ENCODE measurements at regions not wholly inside any gene's neighbourhood (a gene's known extent, or its start where the extent isn't known, plus 50 kb on each side); places are given as distances from the start of the nearest gene placed in this dataset.
A peak's percentile ranks its signal among the peaks of the same experiment; 100 is the strongest.

DNA sequence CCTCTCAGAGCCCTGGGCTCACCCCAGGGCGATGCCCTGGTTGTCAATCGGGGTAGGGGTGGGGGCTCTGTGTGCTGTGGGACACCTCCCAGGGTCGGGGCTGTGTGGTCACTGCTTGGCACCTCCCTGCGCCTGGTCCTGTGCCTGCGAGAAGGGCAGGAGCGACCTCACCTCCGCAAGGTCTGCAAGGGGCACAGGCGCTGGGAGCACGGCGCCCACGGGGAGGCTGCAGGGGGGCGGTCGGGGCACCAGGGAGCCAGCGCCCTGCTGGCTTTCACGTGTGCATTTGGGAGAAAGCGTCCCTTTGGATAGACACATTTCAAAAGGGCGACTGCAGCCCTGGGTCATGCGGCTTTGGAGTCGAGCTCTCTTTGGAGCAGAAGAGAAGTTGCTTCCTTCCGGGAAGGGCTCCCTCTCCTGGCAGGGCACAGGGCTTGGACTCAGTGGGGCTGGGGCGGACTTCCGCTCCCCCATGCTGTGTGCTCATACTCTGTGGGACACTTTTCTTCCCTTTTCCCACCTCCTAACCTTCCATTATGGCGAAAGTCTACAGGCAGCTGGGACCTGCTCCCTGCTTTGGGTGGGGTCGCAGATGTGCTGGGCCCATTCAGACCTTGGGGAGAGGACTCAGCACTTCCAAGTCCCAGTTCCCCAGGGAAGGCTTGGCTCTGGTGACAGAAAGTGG lies 52.9 kb upstream of the SLC28A3 start:
- DNase-seq: no peak

GRCh38 chr9:84394036-84394435 lies 53.5 kb upstream of the SLC28A3 start:
- DNase-seq: no peak

- DNase-seq: peak; percentile 10
Measured at GRCh38 chr9:84397151-84397728, 56.7 kb upstream of the SLC28A3 start.

GRCh38 chr9:84397822-84398221 lies 57.3 kb upstream of the SLC28A3 start:
- DNase-seq: no peak

GRCh38 chr9:84402517-84402916 lies 62.0 kb upstream of the SLC28A3 start:
- no peak for DNase-seq

DNA sequence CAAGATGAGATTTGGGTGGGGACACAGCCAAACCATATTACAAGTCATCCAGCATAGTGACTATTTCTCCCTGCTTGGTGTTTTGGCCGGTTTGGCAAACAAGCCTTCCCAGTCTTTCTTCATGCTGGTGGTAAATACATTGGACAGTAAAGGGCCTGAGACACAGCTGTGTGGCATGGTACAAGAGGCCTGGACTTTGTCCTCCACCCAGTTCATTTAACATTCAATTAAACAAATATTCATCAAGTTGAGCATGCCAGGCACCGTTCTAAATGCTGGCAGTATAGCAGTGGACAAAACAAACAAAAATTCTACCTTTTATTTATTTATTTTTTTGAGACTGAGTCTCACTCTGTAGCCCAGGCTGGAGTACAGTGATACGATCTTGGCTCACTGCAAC lies 62.7 kb upstream of the SLC28A3 start:
- DNase-seq: no peak

GRCh38 chr9:84404095-84404686 lies 63.6 kb upstream of the SLC28A3 start:
- DNase-seq: no peak

GRCh38 chr9:84405667-84406066 lies 65.1 kb upstream of the SLC28A3 start:
- no peak for DNase-seq

GRCh38 chr9:84408416-84408815 lies 67.9 kb upstream of the SLC28A3 start:
- no peak for DNase-seq

- DNase-seq: no peak
Measured at GRCh38 chr9:84411683-84412267, 71.2 kb upstream of the SLC28A3 start.

GRCh38 chr9:84412654-84413053 lies 72.1 kb upstream of the SLC28A3 start:
- DNase-seq: no peak

- DNase-seq: no peak
Measured at GRCh38 chr9:84413301-84413700, 72.7 kb upstream of the SLC28A3 start.

- no peak for DNase-seq
Measured at GRCh38 chr9:84419031-84419602, 78.6 kb upstream of the SLC28A3 start.

GRCh38 chr9:84424931-84425330 lies 84.4 kb upstream of the SLC28A3 start:
- DNase-seq: no peak

GRCh38 chr9:84432746-84433145 lies 92.2 kb upstream of the SLC28A3 start:
- DNase-seq: no peak

GRCh38 chr9:84435902-84436301 lies 95.3 kb upstream of the SLC28A3 start:
- no peak for DNase-seq

DNA sequence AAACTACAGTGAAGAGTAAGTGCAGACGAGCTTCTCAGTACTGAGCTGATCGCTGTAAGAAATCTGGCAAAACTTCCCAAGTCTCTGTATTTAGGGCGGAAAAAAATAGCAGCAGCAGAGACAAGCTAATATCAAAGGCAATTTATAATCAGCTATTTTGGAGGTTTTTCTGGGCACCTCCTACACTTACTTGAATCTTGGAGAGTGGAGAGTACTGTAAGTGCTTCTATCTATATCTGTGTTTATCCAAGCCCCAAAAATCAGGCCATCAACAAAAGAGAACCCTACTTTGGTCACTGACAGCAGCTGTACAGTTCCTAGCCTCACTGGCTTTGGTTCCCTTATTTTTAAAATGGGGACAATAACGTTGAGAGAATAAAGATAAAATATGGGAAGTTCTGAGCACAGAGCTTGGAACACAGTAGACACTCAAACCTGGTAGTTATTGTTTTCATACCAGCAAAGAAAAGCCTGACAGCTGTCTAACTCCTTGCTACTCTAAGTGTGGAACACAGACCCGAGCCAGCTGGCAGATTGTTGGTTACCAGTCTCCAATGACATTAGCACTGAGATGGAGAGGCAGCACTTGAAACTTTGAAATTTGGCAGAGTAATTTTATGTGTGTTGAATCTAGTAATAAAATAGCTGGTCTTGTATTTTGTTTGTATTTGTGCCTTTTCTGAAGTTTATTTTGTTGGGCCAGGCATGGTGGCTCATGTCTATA lies 96.0 kb upstream of the SLC28A3 start:
- peak; percentile 2 for DNase-seq

DNA sequence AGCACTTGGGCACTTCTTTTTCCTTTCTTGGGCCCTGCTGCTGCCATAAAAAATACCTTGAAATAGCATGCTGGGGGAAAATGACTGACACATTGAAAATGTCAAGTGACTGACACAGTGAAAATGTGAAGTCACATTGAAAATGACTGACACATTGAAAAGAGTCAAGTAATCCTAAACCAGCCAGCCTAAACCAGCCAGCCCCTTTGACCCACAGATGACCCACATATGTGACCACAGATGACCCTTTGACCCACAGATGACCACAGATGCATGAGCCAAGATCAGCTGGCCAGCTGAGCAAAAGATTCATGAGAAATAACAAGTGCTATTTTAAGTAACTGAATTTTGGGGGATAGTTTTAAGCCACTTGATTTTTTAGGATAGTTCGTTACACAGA lies 97.8 kb upstream of the SLC28A3 start:
- DNase-seq: no peak

- no peak for DNase-seq
Measured at GRCh38 chr9:84439250-84439649, 98.7 kb upstream of the SLC28A3 start.

GRCh38 chr9:84442712-84443111 lies 102.2 kb upstream of the SLC28A3 start:
- no peak for DNase-seq

DNA sequence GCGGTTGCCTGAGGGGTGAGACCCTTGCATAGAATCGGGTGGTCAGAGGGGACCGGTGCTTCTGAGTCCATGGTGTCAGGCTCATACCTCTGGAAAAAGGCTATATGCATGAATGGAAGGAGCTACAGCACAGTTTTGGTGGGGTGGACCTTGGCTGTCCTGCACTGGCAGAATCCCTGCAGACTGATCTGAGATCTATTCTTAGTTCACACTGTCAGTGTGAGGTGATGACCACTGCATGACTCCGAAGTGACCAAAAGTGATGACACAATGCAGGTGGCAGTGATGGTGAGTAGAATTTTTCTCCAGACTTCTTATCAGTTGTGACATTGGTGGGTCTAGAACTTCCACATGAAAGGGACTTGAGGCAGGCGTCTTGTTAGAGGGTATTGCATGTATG lies 105.2 kb upstream of the SLC28A3 start:
- DNase-seq: no peak

DNA sequence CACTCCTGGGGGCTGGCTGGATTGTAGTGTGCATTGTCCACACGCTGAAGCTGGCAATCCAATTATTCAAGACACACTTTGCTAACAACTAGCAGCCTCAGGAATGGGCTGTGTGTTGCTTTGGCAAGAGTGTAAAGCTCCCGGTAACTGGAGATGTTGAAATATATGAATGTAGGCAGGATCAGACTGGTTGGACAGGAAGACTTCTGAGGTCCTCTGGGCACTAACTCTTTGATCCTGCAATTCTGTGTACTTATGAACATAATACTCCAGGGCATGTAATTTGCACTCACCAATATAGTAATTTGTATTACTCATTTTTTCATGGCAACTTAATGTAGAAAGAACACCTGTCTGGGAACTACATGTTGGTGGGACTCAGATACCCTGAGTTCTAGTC lies 106.7 kb upstream of the SLC28A3 start:
- no peak for DNase-seq

DNA sequence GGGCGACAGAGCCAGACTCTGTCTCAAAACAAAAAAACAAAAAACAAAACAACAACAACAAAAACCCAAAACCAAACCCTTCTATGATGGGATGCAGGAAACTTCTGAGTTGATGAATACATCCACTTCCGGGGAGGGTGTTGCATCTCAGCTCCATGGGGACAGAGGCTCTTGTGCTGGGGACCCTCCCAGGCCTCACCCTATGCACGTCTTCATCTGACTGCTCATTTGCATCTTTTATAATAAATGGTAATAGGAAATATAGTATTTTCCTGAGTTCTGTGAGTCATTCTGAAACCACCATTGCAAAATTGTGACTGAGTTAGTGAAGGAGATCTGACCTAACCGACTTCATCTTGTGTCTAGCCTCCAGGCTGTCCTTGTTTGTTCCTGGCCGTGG lies 109.5 kb upstream of the SLC28A3 start:
- DNase-seq: no peak
